Central memory CD4-positive, alpha-beta T cell (primary cell): ENCODE measurements at regions not wholly inside any gene's neighbourhood (a gene's known extent, or its start where the extent isn't known, plus 50 kb on each side); places are given as distances from the start of the nearest gene placed in this dataset.

Experiments
- DNase-seq: peaks from one replicate; pipeline ENCODE4 v3.0.0; 2022

- DNase-seq = no peak
Observed at GRCh38 chr18:77522051-77522675, 272.5 kb downstream of the GALR1 start.

GRCh38 chr18:77524909-77525308 is 275.3 kb downstream of the GALR1 start:
- DNase-seq = no peak

- DNase-seq = no peak
Observed at GRCh38 chr18:77526962-77527361, 277.3 kb downstream of the GALR1 start.

- DNase-seq = no peak
Observed at GRCh38 chr18:77528872-77529271, 279.2 kb downstream of the GALR1 start.

- DNase-seq = no peak
Observed at GRCh38 chr18:77529492-77530176, 280.0 kb downstream of the GALR1 start.

GRCh38 chr18:77530732-77531131 is 281.1 kb downstream of the GALR1 start:
- no peak for DNase-seq

- DNase-seq = no peak
Observed at GRCh38 chr18:77539860-77540259, 290.2 kb downstream of the GALR1 start.

GRCh38 chr18:77544792-77545191 is 295.1 kb downstream of the GALR1 start:
- no peak for DNase-seq

- no peak for DNase-seq
Observed at GRCh38 chr18:77547757-77548156, 298.1 kb downstream of the GALR1 start.

- no peak for DNase-seq
Observed at GRCh38 chr18:77548790-77549420, 299.3 kb downstream of the GALR1 start.

- DNase-seq = no peak
Observed at GRCh38 chr18:77550625-77551024, 301.0 kb downstream of the GALR1 start.

GRCh38 chr18:77551055-77551454 is 301.4 kb downstream of the GALR1 start:
- no peak for DNase-seq

- DNase-seq = no peak
Observed at GRCh38 chr18:77552945-77553344, 303.3 kb downstream of the GALR1 start.

- DNase-seq = no peak
Observed at GRCh38 chr18:77554061-77554460, 304.4 kb downstream of the GALR1 start.

GRCh38 chr18:77557046-77557587 is 307.5 kb downstream of the GALR1 start:
- no peak for DNase-seq

- DNase-seq = no peak
Observed at GRCh38 chr18:77559274-77559910, 309.7 kb downstream of the GALR1 start.

- no peak for DNase-seq
Observed at GRCh38 chr18:77560341-77560992, 310.8 kb downstream of the GALR1 start.

GRCh38 chr18:77566604-77567003 is 317.0 kb downstream of the GALR1 start:
- no peak for DNase-seq

- DNase-seq = no peak
Observed at GRCh38 chr18:77567205-77567604, 317.6 kb downstream of the GALR1 start.

GRCh38 chr18:77571743-77572142 is 322.1 kb downstream of the GALR1 start:
- DNase-seq = no peak

- no peak for DNase-seq
Observed at GRCh38 chr18:77572537-77572936, 322.9 kb downstream of the GALR1 start.

GRCh38 chr18:77573571-77573970 is 323.9 kb downstream of the GALR1 start:
- no peak for DNase-seq

GRCh38 chr18:77590943-77591515 is 341.4 kb downstream of the GALR1 start:
- no peak for DNase-seq
